ENCODE measurements at regions not wholly inside any gene's neighbourhood (a gene's known extent, or its start where the extent isn't known, plus 50 kb on each side); places are given as distances from the start of the nearest gene placed in this dataset.

- TF ChIP-seq CTCF (IDR thresholded peaks at IDR 0.05) (no peak), POLR2A (IDR thresholded peaks at IDR 0.05) (no peak)
Measured at GRCh38 chr14:84485036-84485435, 1044.9 kb upstream of the FLRT2 start.
